HCT116 (cell line): ENCODE measurements at regions not wholly inside any gene's neighbourhood (a gene's known extent, or its start where the extent isn't known, plus 50 kb on each side); places are given as distances from the start of the nearest gene placed in this dataset.
"Not testable (repeated sequence)": the region's sequence is repeated elsewhere in the genome, so short reads cannot be mapped to it uniquely, and the experiment has no call there.

ENCODE experiments used
- CTCF ChIP-seq, 3 experiments: fragments of 200-600 bp in 1 of 3; sonication (generic) in 1 of 3; IDR thresholded peaks in 2 of 3; conservative IDR thresholded peaks in 1 of 3; 2 replicates each; pipeline ENCODE4 v1.5.1; 2012 to 2017; ENCODE audit warnings: low read depth in 2 of 3, low read length in 2 of 3, antibody characterized with exemption in 1 of 3, borderline replicate concordance in 1 of 3, control low read depth in 1 of 3, mild to moderate bottlenecking in 1 of 3, mixed read lengths in 1 of 3, mixed run types in 1 of 3, moderate library complexity in 1 of 3; ENCODE audit not compliant: insufficient read depth in 1 of 3
- POLR2A ChIP-seq: IDR thresholded peaks from 2 replicates; pipeline ENCODE4 v1.7.0; 2011; ENCODE audit warnings: borderline replicate concordance; ENCODE audit not compliant: insufficient read depth, insufficient read length; ENCODE audit errors: extremely low read depth
- SRF ChIP-seq: IDR thresholded peaks from 2 replicates; pipeline ENCODE4 v1.6.1; 2012; ENCODE audit warnings: low read depth

DNA sequence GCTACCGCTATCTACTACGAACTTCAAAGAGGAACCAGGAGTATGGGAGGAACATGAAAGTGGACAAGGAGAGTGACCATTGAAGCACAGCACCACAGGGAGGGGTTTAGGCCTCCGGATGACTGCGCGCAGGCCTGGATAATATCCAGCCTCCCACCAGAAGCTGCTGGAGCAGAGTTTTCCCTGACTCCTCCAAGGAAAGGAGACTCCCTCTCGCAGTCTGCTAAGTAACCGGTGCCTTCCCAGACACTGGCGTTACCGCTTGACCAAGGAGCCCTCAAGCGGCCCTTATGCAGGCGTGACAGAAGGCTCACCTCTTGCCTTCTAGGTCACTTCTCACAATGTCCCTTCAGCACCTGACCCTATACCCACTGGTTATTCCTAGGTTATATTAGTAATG is 64.2 kb upstream of the BTG3 start:
- TF ChIP-seq POLR2A; SRF; CTCF (IDR thresholded peaks at IDR 0.05 in 2 of 3, conservative IDR thresholded peaks at IDR 0.05 in 1 of 3; ENCODE audit: borderline replicate concordance in 1 of 3, insufficient read depth in 1 of 3, low read depth in 2 of 3, low read length in 2 of 3): not testable (repeated sequence)
